ENCODE measurements at regions not wholly inside any gene's neighbourhood (a gene's known extent, or its start where the extent isn't known, plus 50 kb on each side); places are given as distances from the start of the nearest gene placed in this dataset.

GRCh38 chr12:107359382-107359781 is 266.0 kb upstream of the CRY1 start:
- no peak overlapping the region for H3K27ac ChIP-seq
- WGBS, 2 donors = 55 to 57% methylated on average over 4 of the region's 4 CpGs
- ATAC-seq (no peak), DNase-seq (no peak), FAIRE-seq (no peak)
- H3K27me3 ChIP-seq = no peaks in the 10 kb centered on the region
- H3K9me3 ChIP-seq = no peaks in the 10 kb centered on the region
- H3K4me1 ChIP-seq = no peaks in the 10 kb centered on the region
- intact Hi-C loops (cut with DNase I) = no loop called here
- TF ChIP-seq CTCF (IDR thresholded peaks at IDR 0.05) = no peak
- H3K36me3 ChIP-seq = no peaks in the 10 kb centered on the region
- H3K4me3 ChIP-seq = no peak overlapping the region

- H3K36me3 ChIP-seq = no peaks in the 10 kb centered on the region
- DNase-seq (no peak), FAIRE-seq (no peak), ATAC-seq (no peak)
- no peak for TF ChIP-seq CTCF (IDR thresholded peaks at IDR 0.05)
- intact Hi-C loops (cut with DNase I) = no loop called here
- no peaks in the 10 kb centered on the region for H3K9me3 ChIP-seq
- no peak overlapping the region for H3K27ac ChIP-seq
- no peaks in the 10 kb centered on the region for H3K4me1 ChIP-seq
- no peaks in the 10 kb centered on the region for H3K27me3 ChIP-seq
- no peak overlapping the region for H3K4me3 ChIP-seq
These were observed 266.7 kb upstream of the CRY1 start for GRCh38 chr12:107360033-107360432.

GRCh38 chr12:107360482-107360881 is 267.1 kb upstream of the CRY1 start:
- FAIRE-seq (no peak), DNase-seq (no peak), ATAC-seq (no peak)
- intact Hi-C loops (cut with DNase I) = no loop called here
- H3K4me3 ChIP-seq = no peak overlapping the region
- TF ChIP-seq CTCF (IDR thresholded peaks at IDR 0.05) = no peak
- no peaks in the 10 kb centered on the region for H3K9me3 ChIP-seq
- 80 to 88% methylated on average over 2 of the region's 2 CpGs for WGBS, 2 donors
- H3K36me3 ChIP-seq = no peaks in the 10 kb centered on the region
- H3K4me1 ChIP-seq = no peaks in the 10 kb centered on the region
- H3K27ac ChIP-seq = no peak overlapping the region
- no peaks in the 10 kb centered on the region for H3K27me3 ChIP-seq

- intact Hi-C loops (cut with DNase I) = no loop called here
These were observed 268.6 kb upstream of the CRY1 start for GRCh38 chr12:107361970-107362369.

GRCh38 chr12:107362960-107363359 is 269.6 kb upstream of the CRY1 start:
- TF ChIP-seq CTCF (IDR thresholded peaks at IDR 0.05) = no peak
- WGBS, 2 donors = 70 to 82% methylated on average over 5 of the region's 5 CpGs
- ATAC-seq (no peak), FAIRE-seq (no peak), DNase-seq (no peak)
- no peaks in the 10 kb centered on the region for H3K36me3 ChIP-seq
- no peaks in the 10 kb centered on the region for H3K4me1 ChIP-seq
- H3K27ac ChIP-seq = no peak overlapping the region
- no peaks in the 10 kb centered on the region for H3K27me3 ChIP-seq
- no peak overlapping the region for H3K4me3 ChIP-seq
- no peaks in the 10 kb centered on the region for H3K9me3 ChIP-seq
- intact Hi-C loops (cut with DNase I) = no loop called here

More at GRCh38 chr12:107361970-107362369, 268.6 kb upstream of the CRY1 start:
- Histone ChIP-seq H3K27ac (no peak overlapping the region), H3K36me3 (no peaks in the 10 kb centered on the region), H3K27me3 (no peaks in the 10 kb centered on the region), H3K9me3 (no peaks in the 10 kb centered on the region), H3K4me3 (no peak overlapping the region), H3K4me1 (no peaks in the 10 kb centered on the region)
- no peak for TF ChIP-seq CTCF (IDR thresholded peaks at IDR 0.05)
- FAIRE-seq (no peak), DNase-seq (no peak), ATAC-seq (no peak)
- WGBS, 2 donors = 74% methylated on average over 2 of the region's 2 CpGs
